ENCODE measurements at regions not wholly inside any gene's neighbourhood (a gene's known extent, or its start where the extent isn't known, plus 50 kb on each side); places are given as distances from the start of the nearest gene placed in this dataset.

- no peak overlapping the region for H2AFZ ChIP-seq (ENCODE audit: low read length)
- no peaks in the 10 kb centered on the region for H3K4me1 ChIP-seq (ENCODE audit: insufficient read depth, low read length, poor library complexity, severe bottlenecking)
- H3K4me3 ChIP-seq (ENCODE audit: low read length, poor library complexity, severe bottlenecking), result no peak overlapping the region
- no peaks in the 10 kb centered on the region for H4K20me1 ChIP-seq (ENCODE audit: insufficient read depth, low read length, poor library complexity, severe bottlenecking)
- no peaks in the 10 kb centered on the region for H3K27me3 ChIP-seq (ENCODE audit: insufficient read depth, low read length, poor library complexity, severe bottlenecking)
- no peak overlapping the region for H3K4me2 ChIP-seq (ENCODE audit: low read depth, low read length, poor library complexity, severe bottlenecking)
- TF ChIP-seq EZH2phosphoT487 (IDR thresholded peaks at IDR 0.05; ENCODE audit: borderline replicate concordance) (no peak), CTCF (conservative IDR thresholded peaks at IDR 0.05; ENCODE audit: low read length) (no peak)
- H3K9me2 ChIP-seq (replicated peaks; ENCODE audit: low read depth, low read length), result no peaks in the 10 kb centered on the region
- no peaks in the 10 kb centered on the region for H3K36me3 ChIP-seq (ENCODE audit: insufficient read depth, low read length)
- no peaks in the 10 kb centered on the region for H3K9me3 ChIP-seq (ENCODE audit: insufficient read depth, low read depth, low read length)
- no peaks in the 10 kb centered on the region for H3F3A ChIP-seq (ENCODE audit: low read depth)
- no peaks in the 10 kb centered on the region for H3K79me2 ChIP-seq (ENCODE audit: insufficient read depth, low read length)
- no peak overlapping the region for H3K9ac ChIP-seq (ENCODE audit: low read depth, low read length, poor library complexity, severe bottlenecking)
These were observed 731.5 kb downstream of the TLE1 start for GRCh38 chr9:80957801-80958200.

GRCh38 chr9:80954521-80954920 lies 734.8 kb downstream of the TLE1 start:
- H4K20me1 ChIP-seq (ENCODE audit: insufficient read depth, low read length, poor library complexity, severe bottlenecking), result no peaks in the 10 kb centered on the region
- no peaks in the 10 kb centered on the region for H3F3A ChIP-seq (ENCODE audit: low read depth)
- no peak overlapping the region for H2AFZ ChIP-seq (ENCODE audit: low read length)
- no peak overlapping the region for H3K4me3 ChIP-seq (ENCODE audit: low read length, poor library complexity, severe bottlenecking)
- TF ChIP-seq EZH2phosphoT487 (IDR thresholded peaks at IDR 0.05; ENCODE audit: borderline replicate concordance), result no peak
- no peak for TF ChIP-seq CTCF (conservative IDR thresholded peaks at IDR 0.05; ENCODE audit: low read length)
- H3K36me3 ChIP-seq (ENCODE audit: insufficient read depth, low read length), result no peaks in the 10 kb centered on the region
- no peak overlapping the region for H3K4me2 ChIP-seq (ENCODE audit: low read depth, low read length, poor library complexity, severe bottlenecking)
- no peaks in the 10 kb centered on the region for H3K9me2 ChIP-seq (replicated peaks; ENCODE audit: low read depth, low read length)
- no peaks in the 10 kb centered on the region for H3K9me3 ChIP-seq (ENCODE audit: insufficient read depth, low read depth, low read length)
- H3K9ac ChIP-seq (ENCODE audit: low read depth, low read length, poor library complexity, severe bottlenecking), result no peak overlapping the region
- no peaks in the 10 kb centered on the region for H3K27me3 ChIP-seq (ENCODE audit: insufficient read depth, low read length, poor library complexity, severe bottlenecking)
- no peaks in the 10 kb centered on the region for H3K79me2 ChIP-seq (ENCODE audit: insufficient read depth, low read length)
- no peaks in the 10 kb centered on the region for H3K4me1 ChIP-seq (ENCODE audit: insufficient read depth, low read length, poor library complexity, severe bottlenecking)

- H3K27me3 ChIP-seq (ENCODE audit: insufficient read depth, low read length, poor library complexity, severe bottlenecking), result no peaks in the 10 kb centered on the region
- H3F3A ChIP-seq (ENCODE audit: low read depth), result no peaks in the 10 kb centered on the region
- H2AFZ ChIP-seq (ENCODE audit: low read length), result no peak overlapping the region
- TF ChIP-seq EZH2phosphoT487 (IDR thresholded peaks at IDR 0.05; ENCODE audit: borderline replicate concordance), result no peak
- no peak for TF ChIP-seq CTCF (conservative IDR thresholded peaks at IDR 0.05; ENCODE audit: low read length)
- H3K4me1 ChIP-seq (ENCODE audit: insufficient read depth, low read length, poor library complexity, severe bottlenecking), result no peaks in the 10 kb centered on the region
- H3K4me2 ChIP-seq (ENCODE audit: low read depth, low read length, poor library complexity, severe bottlenecking), result no peak overlapping the region
- no peak overlapping the region for H3K9ac ChIP-seq (ENCODE audit: low read depth, low read length, poor library complexity, severe bottlenecking)
- H3K4me3 ChIP-seq (ENCODE audit: low read length, poor library complexity, severe bottlenecking), result no peak overlapping the region
- no peaks in the 10 kb centered on the region for H3K36me3 ChIP-seq (ENCODE audit: insufficient read depth, low read length)
- H3K9me2 ChIP-seq (replicated peaks; ENCODE audit: low read depth, low read length), result no peaks in the 10 kb centered on the region
- H4K20me1 ChIP-seq (ENCODE audit: insufficient read depth, low read length, poor library complexity, severe bottlenecking), result no peaks in the 10 kb centered on the region
- H3K9me3 ChIP-seq (ENCODE audit: insufficient read depth, low read depth, low read length), result no peaks in the 10 kb centered on the region
- H3K79me2 ChIP-seq (ENCODE audit: insufficient read depth, low read length), result no peaks in the 10 kb centered on the region
These were observed 736.9 kb downstream of the TLE1 start for GRCh38 chr9:80952363-80952922.

Data from Loucy (cell line).